ENCODE measurements at regions not wholly inside any gene's neighbourhood (a gene's known extent, or its start where the extent isn't known, plus 50 kb on each side); places are given as distances from the start of the nearest gene placed in this dataset.

GRCh38 chr4:75180217-75180616 is 247.3 kb downstream of the PARM1 start:
- Histone ChIP-seq H3K4me1 (replicated peaks in 1 of 2; ENCODE audit: control insufficient read depth in 2 of 2, insufficient read depth in 2 of 2, low read length in 2 of 2) (no peaks in the 10 kb centered on the region; a peak in 1 of 5 replicates), H3K4me2 (ENCODE audit: insufficient read depth, low read length) (no peak overlapping the region), H3K79me2 (ENCODE audit: control insufficient read depth, insufficient read depth, low read length) (no peaks in the 10 kb centered on the region), H2AFZ (ENCODE audit: low read depth, low read length) (no peak overlapping the region), H3K9me3 (replicated peaks; ENCODE audit: control insufficient read depth, insufficient read depth, low read depth, low read length) (no peaks in the 10 kb centered on the region), H3K9me1 (ENCODE audit: control insufficient read depth, insufficient read depth, low read length) (no peaks in the 10 kb centered on the region), H3K27me3 (ENCODE audit: control insufficient read depth in 2 of 2, insufficient read depth in 2 of 2, low read length in 2 of 2) (no peaks in the 10 kb centered on the region), H3K27ac (ENCODE audit: extremely low read depth, low read depth, low read length) (no peak overlapping the region), H3K36me3 (ENCODE audit: control insufficient read depth, insufficient read depth, low read length) (no peaks in the 10 kb centered on the region), H4K20me1 (replicated peaks; ENCODE audit: control insufficient read depth, insufficient read depth, low read length) (no peaks in the 10 kb centered on the region), H3K9ac (ENCODE audit: insufficient read depth in 1 of 2, low read depth in 2 of 2, low read length in 2 of 2) (no peak overlapping the region), H3K4me3 (no peak overlapping the region)
- DNase-seq (ENCODE audit: extremely low read depth in 1 of 4, low spot score in 3 of 4) (no peak), ATAC-seq (no peak), FAIRE-seq (no peak)
- intact Hi-C loops (cut with micrococcal nuclease), result no loop called here
- ChIA-PET CTCF (ENCODE audit: low intra/inter-chr PET ratio) (no interaction called here), POLR2A (no interaction called here)
- no TSS peak for BruUV-seq (replicated peaks)
- in situ Hi-C loops (cut with MboI), result no loop called here
- TF ChIP-seq HLTF (IDR thresholded peaks at IDR 0.05) (no peak), ZKSCAN3 (CRISPR knock-in tag; IDR thresholded peaks at IDR 0.05) (no peak), U2AF1 (optimal IDR thresholded peaks at IDR 0.05; ENCODE audit: low read depth, low read length) (no peak), THAP7 (CRISPR knock-in tag; IDR thresholded peaks at IDR 0.05) (no peak), ELK3 (CRISPR knock-in tag; IDR thresholded peaks at IDR 0.05) (no peak), CREM (IDR thresholded peaks at IDR 0.05; ENCODE audit: low read depth) (no peak), ZNF280A (IDR thresholded peaks at IDR 0.05; ENCODE audit: low read depth, partially characterized antibody) (no peak), RUNX1 (IDR thresholded peaks at IDR 0.05; ENCODE audit: low read depth) (no peak), DMBX1 (CRISPR knock-in tag; IDR thresholded peaks at IDR 0.05; ENCODE audit: borderline replicate concordance) (no peak), BCL6 (CRISPR knock-in tag; IDR thresholded peaks at IDR 0.05) (no peak), ZSCAN29 (IDR thresholded peaks at IDR 0.05) (no peak), SLC30A9 (CRISPR knock-in tag; IDR thresholded peaks at IDR 0.05) (no peak), CBX5 (IDR thresholded peaks at IDR 0.05; ENCODE audit: borderline replicate concordance, low read depth) (no peak), SRSF3 (IDR thresholded peaks at IDR 0.05; ENCODE audit: insufficient read depth, low read length) (no peak), ZBTB34 (CRISPR knock-in tag; IDR thresholded peaks at IDR 0.05) (no peak), ZFP1 (CRISPR knock-in tag; IDR thresholded peaks at IDR 0.05) (no peak), ZNF695 (CRISPR knock-in tag; IDR thresholded peaks at IDR 0.05) (no peak), SUPT5H (IDR thresholded peaks at IDR 0.05) (no peak), SMARCA5 (IDR thresholded peaks at IDR 0.05) (no peak)
